GM12891 (cell line): ENCODE measurements at regions not wholly inside any gene's neighbourhood (a gene's known extent, or its start where the extent isn't known, plus 50 kb on each side); places are given as distances from the start of the nearest gene placed in this dataset.

Experiments used
- POLR2A ChIP-seq: IDR thresholded peaks from 2 replicates; pipeline ENCODE4 v1.6.1; 2011; ENCODE audit warnings: low read depth, low read length, control low read depth
- POLR2AphosphoS5 ChIP-seq: IDR thresholded peaks from 2 replicates; pipeline ENCODE4 v1.6.1; 2011; ENCODE audit warnings: low read depth, low read length, control low read depth

DNA sequence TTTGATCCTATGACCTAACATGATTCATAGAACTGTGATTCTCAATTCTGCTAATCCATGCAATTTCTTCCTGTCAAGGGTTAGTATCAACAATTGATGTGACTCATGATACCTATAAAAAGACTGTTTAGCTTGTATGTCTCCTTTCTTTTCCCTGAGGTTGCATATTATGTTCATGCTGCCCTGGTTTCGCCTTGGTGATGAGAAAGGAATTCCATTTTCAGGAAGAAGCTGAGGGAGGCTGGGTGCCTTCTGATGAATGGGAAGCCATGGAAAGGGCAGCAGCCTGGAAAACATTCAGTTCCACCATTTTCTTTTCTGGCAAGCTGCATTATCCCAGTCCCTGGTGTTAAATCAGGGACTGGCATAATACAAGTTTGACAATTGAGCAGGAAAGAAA lies 976.5 kb downstream of the RPA4 start:
- no peak for TF ChIP-seq POLR2A
- TF ChIP-seq POLR2AphosphoS5, result no peak
